T-cell (primary cell): ENCODE measurements at regions not wholly inside any gene's neighbourhood (a gene's known extent, or its start where the extent isn't known, plus 50 kb on each side); places are given as distances from the start of the nearest gene placed in this dataset.

Experiments
- ATAC-seq, 4 experiments: fragments of 200-7000 bp in 3 of 4; fragments of 150-1000 bp in 1 of 4; cut with Tn5 transposase; replicated peaks in 1 of 4; 1 replicate in 3 of 4; 2 replicates in 1 of 4; pipeline ENCODE4 v1.10.0; 2021; ENCODE audit warnings: moderate library complexity in 3 of 4, mild to moderate bottlenecking in 2 of 4, moderate number of reproducible peaks in 1 of 4
- CTCF ChIA-PET, 2 donors: fragments of 300-600 bp; sonication (Branson Sonifier 250); formaldehyde crosslinking; loops; one replicate each; lab custom pipeline; 2022; ENCODE audit warnings: antibody characterized with exemption in 2 of 2; lab: Charles Lee
- POLR2A ChIA-PET, 2 donors: fragments of 300-600 bp; sonication (Branson Sonifier 250); formaldehyde crosslinking; loops; one replicate each; lab custom pipeline; 2022; ENCODE audit warnings: antibody characterized with exemption in 2 of 2; lab: Charles Lee
- DNase-seq, 35 experiments: peaks; one replicate each; pipeline versions ENCODE4 v3.0.0 to v3.0.0-alpha.2; 2013 to 2023
- H3K27ac ChIP-seq: one replicate; pipeline ENCODE4 v1.5.1; 2013; ENCODE audit warnings: low read length
- H3K27me3 ChIP-seq, 2 experiments: replicated peaks in 1 of 2; 1 replicate in 1 of 2; 2 replicates in 1 of 2; pipeline versions ENCODE4 v1.6.1 to v1.7.0; 2013; ENCODE audit warnings: low read length in 1 of 2, mixed read lengths in 1 of 2; ENCODE audit not compliant: control insufficient read depth in 2 of 2, insufficient read depth in 2 of 2; ENCODE audit errors: extremely low read depth in 1 of 2
- H3K36me3 ChIP-seq, 2 donors: 1 replicate in 1 of 2; 2 replicates in 1 of 2; pipeline versions ENCODE4 v1.6.1 to v1.7.0; 2013; ENCODE audit warnings: low read length in 1 of 2; ENCODE audit not compliant: control insufficient read depth in 2 of 2, insufficient read depth in 1 of 2; ENCODE audit errors: extremely low read depth in 1 of 2
- H3K4me1 ChIP-seq, 2 experiments: 1 replicate in 1 of 2; 2 replicates in 1 of 2; pipeline versions ENCODE4 v1.6.1 to v1.7.0; 2013; ENCODE audit warnings: low read length in 2 of 2, mixed read lengths in 1 of 2; ENCODE audit not compliant: insufficient read depth in 2 of 2, control insufficient read depth in 1 of 2; ENCODE audit errors: extremely low read depth in 1 of 2
- H3K4me3 ChIP-seq, 2 donors: 1 replicate in 1 of 2; 2 replicates in 1 of 2; pipeline versions ENCODE4 v1.5.1 to v1.7.0; 2013; ENCODE audit warnings: mild to moderate bottlenecking in 2 of 2, low read length in 1 of 2, moderate library complexity in 1 of 2; ENCODE audit not compliant: control insufficient read depth in 1 of 2; ENCODE audit errors: extremely low read depth in 1 of 2
- H3K9me3 ChIP-seq: 2 replicates; pipeline ENCODE4 v1.7.0; 2013
- H3K27ac Mint-ChIP-seq, 2 donors: one replicate each; pipeline ENCODE4 v1.8.0; 2020 to 2021; ENCODE audit warnings: mild to moderate bottlenecking in 2 of 2, mixed read lengths in 2 of 2
- H3K27me3 Mint-ChIP-seq, 2 donors: one replicate each; pipeline ENCODE4 v1.8.0; 2021 to 2022; ENCODE audit warnings: mixed read lengths in 2 of 2
- H3K36me3 Mint-ChIP-seq: one replicate; pipeline ENCODE4 v1.8.0; 2021; ENCODE audit warnings: mixed read lengths
- H3K4me1 Mint-ChIP-seq, 3 donors: one replicate each; pipeline ENCODE4 v1.8.0; 2020 to 2022; ENCODE audit warnings: mixed read lengths in 3 of 3, mild to moderate bottlenecking in 1 of 3
- H3K4me3 Mint-ChIP-seq, 3 donors: one replicate each; pipeline ENCODE4 v1.8.0; 2020 to 2022; ENCODE audit warnings: mild to moderate bottlenecking in 3 of 3, mixed read lengths in 3 of 3, moderate library complexity in 3 of 3
- H3K9me3 Mint-ChIP-seq, 3 donors: one replicate each; pipeline ENCODE4 v1.8.0; 2020 to 2022; ENCODE audit warnings: mixed read lengths in 3 of 3
- WGBS: methylation state at CpG from one replicate; pipeline ENCODE4 v1.1.5; 2013; ENCODE audit warnings: missing lambda C conversion rate; ENCODE audit not compliant: insufficient coverage; 5-methylcytosine and 5-hydroxymethylcytosine counted together

- H3K36me3 ChIP-seq: no peaks in the 10 kb centered on the region
- no peaks in the 10 kb centered on the region for H3K9me3 ChIP-seq
- WGBS: no CpG with 5 or more reads among the region's 2 CpGs
- no peak overlapping the region for H3K4me3 Mint-ChIP-seq
- no peak overlapping the region for H3K27ac Mint-ChIP-seq
- H3K9me3 Mint-ChIP-seq: no peaks in the 10 kb centered on the region
- ATAC-seq: no peak
- H3K4me1 ChIP-seq: no peaks in the 10 kb centered on the region
- no peak overlapping the region for H3K4me3 ChIP-seq
- no peaks in the 10 kb centered on the region for H3K27me3 Mint-ChIP-seq
- H3K27ac ChIP-seq: no peak overlapping the region
- no peaks in the 10 kb centered on the region for H3K27me3 ChIP-seq
- H3K36me3 Mint-ChIP-seq: no peaks in the 10 kb centered on the region
- H3K4me1 Mint-ChIP-seq: no peaks in the 10 kb centered on the region
- no peak for DNase-seq
- ChIA-PET CTCF (no interaction called here), POLR2A (no interaction called here)
Observed at GRCh38 chr4:95959182-95959581, 119.3 kb downstream of the PDHA2 start.

DNA sequence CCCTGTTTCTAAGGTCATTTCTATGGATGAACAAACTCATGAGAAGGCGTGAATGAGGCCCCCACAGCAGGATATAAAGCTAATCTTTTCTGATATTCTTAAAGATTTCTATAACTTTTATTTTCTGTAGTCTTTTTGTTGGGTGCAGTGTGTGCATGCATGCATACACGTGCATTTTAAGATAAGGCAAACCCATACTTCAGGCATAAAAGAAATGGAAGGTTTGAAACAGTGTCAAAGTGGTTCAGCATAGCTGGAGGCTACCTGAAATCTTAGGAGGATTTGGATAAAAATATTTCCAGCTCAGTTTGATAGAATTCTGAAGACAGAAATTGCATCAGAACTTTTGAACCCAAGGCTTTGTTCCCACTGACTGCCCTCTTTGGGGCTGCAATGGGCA is 119.7 kb downstream of the PDHA2 start:
- Mint-ChIP-seq H3K4me3 (no peak overlapping the region), H3K36me3 (no peaks in the 10 kb centered on the region), H3K9me3 (no peaks in the 10 kb centered on the region), H3K27ac (no peak overlapping the region), H3K27me3 (no peaks in the 10 kb centered on the region), H3K4me1 (no peaks in the 10 kb centered on the region)
- Histone ChIP-seq H3K27ac (no peak overlapping the region), H3K9me3 (no peaks in the 10 kb centered on the region), H3K36me3 (no peaks in the 10 kb centered on the region), H3K4me1 (no peaks in the 10 kb centered on the region), H3K4me3 (no peak overlapping the region), H3K27me3 (no peaks in the 10 kb centered on the region)
- ChIA-PET CTCF (no interaction called here), POLR2A (no interaction called here)
- no CpG with 5 or more reads among the region's 2 CpGs for WGBS
- no peak for ATAC-seq
- DNase-seq: no peak

DNA sequence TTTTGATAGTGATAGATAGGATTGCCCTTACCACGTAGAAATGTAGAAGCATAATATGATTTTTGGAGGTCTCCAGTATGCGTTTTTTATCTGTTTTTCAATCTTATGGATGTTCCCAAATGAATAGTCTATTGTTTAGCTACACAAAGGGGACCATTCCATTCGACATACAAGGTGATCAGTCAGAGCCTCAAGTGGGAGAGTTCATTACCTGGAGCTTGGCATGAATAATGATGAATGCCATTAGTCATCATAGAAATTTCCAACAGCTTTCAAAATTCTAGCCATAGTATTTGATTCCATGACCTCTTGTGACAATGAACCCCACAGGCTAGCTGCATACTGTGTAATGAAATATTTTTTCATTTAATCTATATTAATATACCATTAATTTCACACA is 123.6 kb downstream of the PDHA2 start:
- H3K36me3 Mint-ChIP-seq: no peaks in the 10 kb centered on the region
- H3K27me3 Mint-ChIP-seq: peaks cover 0 to 3% of the 10 kb centered on the region in 2 donors
- no peak for DNase-seq
- no peak overlapping the region for H3K4me3 Mint-ChIP-seq
- Histone ChIP-seq H3K4me3 (no peak overlapping the region), H3K36me3 (no peaks in the 10 kb centered on the region), H3K4me1 (no peaks in the 10 kb centered on the region), H3K27me3 (no peaks in the 10 kb centered on the region), H3K9me3 (no peaks in the 10 kb centered on the region), H3K27ac (no peak overlapping the region)
- ChIA-PET CTCF (no interaction called here), POLR2A (no interaction called here)
- ATAC-seq: no peak
- no peak overlapping the region for H3K27ac Mint-ChIP-seq
- no peaks in the 10 kb centered on the region for H3K4me1 Mint-ChIP-seq
- no CpG with 5 or more reads among the region's 3 CpGs for WGBS
- H3K9me3 Mint-ChIP-seq: no peaks in the 10 kb centered on the region

GRCh38 chr4:95979961-95980876 is 140.3 kb downstream of the PDHA2 start:
- no peaks in the 10 kb centered on the region for H3K36me3 ChIP-seq
- DNase-seq: no peak
- Mint-ChIP-seq H3K4me1 (peaks cover 0 to 3% (median 0%) of the 10 kb centered on the region in 3 donors), H3K27ac (no peak overlapping the region), H3K4me3 (no peak overlapping the region), H3K27me3 (no peaks in the 10 kb centered on the region), H3K9me3 (peaks cover 0 to 3% (median 2%) of the 10 kb centered on the region in 3 donors), H3K36me3 (no peaks in the 10 kb centered on the region)
- no peak overlapping the region for H3K4me3 ChIP-seq
- H3K4me1 ChIP-seq: peaks cover 0 to 13% of the 10 kb centered on the region in 2 experiments
- H3K9me3 ChIP-seq: no peaks in the 10 kb centered on the region
- no peaks in the 10 kb centered on the region for H3K27me3 ChIP-seq
- 79% methylated on average over 13 of the region's 13 CpGs for WGBS
- ATAC-seq: no peak
- ChIA-PET POLR2A (no interaction called here), CTCF (no interaction called here)
- no peak overlapping the region for H3K27ac ChIP-seq

GRCh38 chr4:95980877-95981360 is 141.0 kb downstream of the PDHA2 start:
- ChIA-PET POLR2A (no interaction called here), CTCF (no interaction called here)
- peaks cover 0 to 3% (median 2%) of the 10 kb centered on the region in 3 donors for H3K9me3 Mint-ChIP-seq
- no peaks in the 10 kb centered on the region for H3K36me3 Mint-ChIP-seq
- no peak overlapping the region for H3K27ac ChIP-seq
- peaks cover 0 to 19% of the 10 kb centered on the region in 2 experiments for H3K4me1 ChIP-seq
- peaks cover 0 to 3% (median 0%) of the 10 kb centered on the region in 3 donors for H3K4me1 Mint-ChIP-seq
- H3K9me3 ChIP-seq: no peaks in the 10 kb centered on the region
- H3K4me3 Mint-ChIP-seq: no peak overlapping the region
- WGBS: 86% methylated on average over 2 of the region's 3 CpGs
- H3K4me3 ChIP-seq: peak overlapping the region in 1 of 2 donors; percentile 32
- no peaks in the 10 kb centered on the region for H3K27me3 ChIP-seq
- no peak overlapping the region for H3K27ac Mint-ChIP-seq
- no peaks in the 10 kb centered on the region for H3K36me3 ChIP-seq
- DNase-seq: no peak
- no peaks in the 10 kb centered on the region for H3K27me3 Mint-ChIP-seq
- ATAC-seq: no peak

- ChIA-PET CTCF (no interaction called here), POLR2A (no interaction called here)
- H3K27ac Mint-ChIP-seq: no peak overlapping the region
- no peak overlapping the region for H3K4me3 ChIP-seq
- DNase-seq (no peak), ATAC-seq (no peak)
- H3K27ac ChIP-seq: no peak overlapping the region
- H3K9me3 ChIP-seq: no peaks in the 10 kb centered on the region
- H3K4me1 Mint-ChIP-seq: peaks cover 0 to 3% (median 0%) of the 10 kb centered on the region in 3 donors
- H3K27me3 Mint-ChIP-seq: no peaks in the 10 kb centered on the region
- H3K4me3 Mint-ChIP-seq: no peak overlapping the region
- peaks cover 0 to 3% (median 2%) of the 10 kb centered on the region in 3 donors for H3K9me3 Mint-ChIP-seq
- no peaks in the 10 kb centered on the region for H3K27me3 ChIP-seq
- 85% methylated on average over 2 of the region's 2 CpGs for WGBS
- peaks cover 0 to 19% of the 10 kb centered on the region in 2 experiments for H3K4me1 ChIP-seq
- H3K36me3 ChIP-seq: no peaks in the 10 kb centered on the region
- H3K36me3 Mint-ChIP-seq: no peaks in the 10 kb centered on the region
Observed at GRCh38 chr4:95981591-95981990, 141.7 kb downstream of the PDHA2 start.
